HG02610 (cell line): ENCODE measurements at regions not wholly inside any gene's neighbourhood (a gene's known extent, or its start where the extent isn't known, plus 50 kb on each side); places are given as distances from the start of the nearest gene placed in this dataset.

Source experiments
- ATAC-seq: cut with Tn5 transposase; IDR thresholded peaks from one replicate; pipeline ENCODE4 v1.9.1; 2021; ENCODE audit warnings: mild to moderate bottlenecking, moderate library complexity; ENCODE audit not compliant: unreplicated experiment

DNA sequence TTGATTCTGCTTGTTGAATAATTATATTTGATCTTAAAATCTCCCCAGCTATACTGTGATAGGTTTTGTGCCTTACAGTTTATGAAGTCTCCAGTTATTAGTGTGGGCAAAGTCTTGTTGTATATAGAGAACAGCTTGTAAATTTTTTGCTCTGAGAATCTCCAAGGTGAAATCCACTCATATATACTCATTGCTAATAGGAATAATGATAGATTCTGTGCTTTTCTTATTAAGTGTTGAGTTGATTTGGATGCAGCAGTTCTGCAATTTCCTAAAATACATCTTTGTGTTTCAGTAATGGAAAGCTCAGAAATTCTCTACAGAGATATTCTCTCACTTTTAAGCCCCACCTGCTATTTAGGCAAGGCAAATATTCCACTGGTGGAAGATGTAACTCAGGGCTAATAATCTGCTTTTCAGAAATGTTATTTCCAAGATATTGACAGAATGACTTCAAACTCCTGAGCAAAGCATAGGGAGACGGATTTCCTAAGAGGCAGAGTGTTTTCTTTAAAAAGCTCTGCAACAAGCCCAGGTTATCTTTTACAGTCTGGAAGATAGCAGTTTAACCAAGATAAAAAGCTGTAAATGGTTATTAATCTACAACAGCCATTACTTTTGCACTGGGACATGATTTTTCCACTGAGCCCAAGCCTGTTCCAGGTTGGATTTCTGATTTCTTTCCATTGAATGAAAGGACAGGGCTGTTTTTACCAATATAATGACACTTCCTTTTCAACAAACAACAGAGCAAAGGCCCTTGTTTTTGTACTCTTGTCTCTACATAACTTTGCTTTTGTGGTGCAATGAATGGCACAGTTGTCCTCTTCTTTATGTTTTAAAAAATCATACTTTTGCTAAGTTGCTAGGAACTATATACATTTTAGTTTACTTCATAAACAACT is 239.9 kb upstream of the ATP2B1 start:
- ATAC-seq, result no peak

DNA sequence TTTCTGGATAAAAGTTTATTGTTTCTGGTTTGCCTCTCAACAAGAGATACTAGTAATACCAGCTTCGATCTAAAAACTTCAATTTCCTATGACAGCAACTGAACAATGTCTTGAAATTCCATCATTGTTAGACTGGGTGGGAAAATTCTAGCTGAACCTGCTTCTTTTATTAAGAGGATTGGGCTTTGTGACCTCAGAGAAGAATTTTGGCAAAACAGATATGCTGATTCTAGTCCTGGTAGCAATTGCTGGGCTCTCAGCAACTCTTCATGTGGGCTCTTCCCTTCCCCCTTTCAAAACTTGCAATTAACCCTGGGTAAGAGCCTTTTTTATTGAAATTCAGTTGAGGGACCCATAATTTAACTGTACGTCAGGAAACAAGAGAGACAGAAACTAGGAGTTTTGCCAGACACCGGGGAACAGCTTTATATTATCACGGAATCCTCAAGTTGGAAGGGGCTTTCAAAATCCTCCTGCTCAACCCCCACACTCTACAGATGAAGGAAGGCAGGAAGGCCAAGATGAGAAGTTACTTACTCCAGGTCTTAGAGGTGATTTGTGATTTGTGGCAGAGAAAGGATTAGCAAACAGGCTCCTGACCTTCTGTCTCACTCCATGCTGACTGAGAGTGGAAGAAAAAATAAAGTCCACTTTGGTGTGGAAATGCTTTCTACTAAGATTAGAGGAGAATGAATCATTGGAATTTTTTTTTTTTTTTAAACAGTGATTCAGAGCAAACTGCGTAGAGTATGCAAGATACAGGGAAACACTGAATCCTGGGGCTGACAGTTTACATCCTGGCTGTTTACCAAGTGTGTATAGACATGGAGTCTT is 239.0 kb upstream of the ATP2B1 start:
- peak; percentile 31 for ATAC-seq

DNA sequence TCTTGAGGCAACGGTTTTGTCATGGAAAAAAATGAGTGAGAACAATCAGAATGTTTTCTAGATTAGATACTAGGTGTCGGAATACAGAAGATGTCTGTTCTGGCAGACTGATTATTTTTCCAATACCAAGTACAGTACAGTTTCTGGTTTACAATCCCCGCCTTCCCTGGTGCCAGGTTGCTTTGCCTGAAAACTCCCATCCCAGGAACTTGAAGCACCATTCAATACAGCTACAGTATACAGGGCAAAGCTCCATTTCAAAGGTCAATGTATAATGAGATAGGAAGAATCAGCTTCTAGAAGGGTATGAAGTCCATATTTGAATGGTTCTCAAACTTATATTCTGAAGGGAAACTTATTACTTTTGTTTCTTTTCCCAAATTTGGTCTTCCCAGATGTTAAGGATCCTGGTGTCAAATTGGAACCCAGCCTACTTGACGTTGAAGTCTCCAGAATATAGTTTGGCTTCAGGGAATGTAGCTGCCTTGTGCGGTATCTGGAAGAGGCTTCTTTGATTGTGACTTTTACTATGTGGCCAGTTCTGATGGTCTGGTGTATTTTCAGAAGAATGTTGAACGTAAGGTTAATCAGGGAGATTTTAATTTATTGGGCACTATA is 238.0 kb upstream of the ATP2B1 start:
- no peak for ATAC-seq

DNA sequence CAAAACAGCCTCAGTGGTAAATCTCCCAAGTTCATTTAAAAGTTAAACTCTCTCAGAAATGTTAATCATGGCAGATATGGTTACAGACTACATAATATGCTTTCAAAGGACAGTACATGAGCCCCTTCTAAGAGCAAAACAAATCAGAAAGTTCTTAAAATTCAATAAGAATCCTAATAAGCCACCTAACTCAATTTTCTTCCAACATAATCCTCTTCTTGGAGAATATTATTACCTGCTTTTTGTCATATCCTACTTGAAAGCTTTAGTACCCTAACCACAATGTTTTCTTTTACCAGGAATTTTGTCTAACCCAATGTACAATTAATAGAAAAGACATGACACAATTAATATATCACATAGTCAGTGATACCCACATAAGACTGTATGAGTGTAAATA is 236.5 kb upstream of the ATP2B1 start:
- ATAC-seq, result no peak

DNA sequence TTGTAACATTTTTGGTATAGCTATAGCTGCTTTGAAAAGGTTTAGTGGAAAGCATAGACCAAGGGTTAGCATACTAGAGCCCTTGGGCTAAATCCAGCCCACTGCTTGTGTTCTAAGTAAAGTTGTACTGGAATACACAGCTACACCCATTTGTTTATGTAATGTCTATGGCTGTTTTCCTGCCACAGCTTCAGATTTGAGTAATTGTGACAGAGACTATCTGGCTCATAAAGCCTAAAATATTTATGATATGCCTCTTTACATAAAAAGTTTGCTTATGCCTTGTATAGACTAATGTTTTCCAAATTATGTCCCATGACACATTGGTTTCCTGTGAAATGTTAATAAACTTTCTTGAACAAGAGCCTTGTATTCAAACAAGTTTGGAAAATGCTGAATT is 234.8 kb upstream of the ATP2B1 start:
- ATAC-seq, result no peak

DNA sequence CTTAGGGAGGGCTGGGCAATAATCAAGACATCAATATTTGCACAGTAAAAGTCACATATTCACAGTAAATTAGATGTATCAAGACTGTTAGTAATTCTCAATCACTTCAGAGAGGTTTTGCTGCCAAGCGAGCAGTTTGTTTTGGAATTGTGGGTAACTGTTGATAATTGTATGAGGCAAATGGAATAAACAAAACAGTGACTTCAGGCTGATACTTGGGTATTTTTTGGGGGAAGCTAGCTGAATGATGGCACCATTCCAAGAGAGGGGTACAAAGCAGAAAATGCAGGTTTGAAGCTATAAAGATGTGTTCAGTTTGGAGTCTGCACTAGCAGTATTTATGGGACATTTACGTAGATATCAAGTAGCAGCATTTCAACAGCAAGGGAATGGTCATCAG is 232.8 kb upstream of the ATP2B1 start:
- no peak for ATAC-seq

DNA sequence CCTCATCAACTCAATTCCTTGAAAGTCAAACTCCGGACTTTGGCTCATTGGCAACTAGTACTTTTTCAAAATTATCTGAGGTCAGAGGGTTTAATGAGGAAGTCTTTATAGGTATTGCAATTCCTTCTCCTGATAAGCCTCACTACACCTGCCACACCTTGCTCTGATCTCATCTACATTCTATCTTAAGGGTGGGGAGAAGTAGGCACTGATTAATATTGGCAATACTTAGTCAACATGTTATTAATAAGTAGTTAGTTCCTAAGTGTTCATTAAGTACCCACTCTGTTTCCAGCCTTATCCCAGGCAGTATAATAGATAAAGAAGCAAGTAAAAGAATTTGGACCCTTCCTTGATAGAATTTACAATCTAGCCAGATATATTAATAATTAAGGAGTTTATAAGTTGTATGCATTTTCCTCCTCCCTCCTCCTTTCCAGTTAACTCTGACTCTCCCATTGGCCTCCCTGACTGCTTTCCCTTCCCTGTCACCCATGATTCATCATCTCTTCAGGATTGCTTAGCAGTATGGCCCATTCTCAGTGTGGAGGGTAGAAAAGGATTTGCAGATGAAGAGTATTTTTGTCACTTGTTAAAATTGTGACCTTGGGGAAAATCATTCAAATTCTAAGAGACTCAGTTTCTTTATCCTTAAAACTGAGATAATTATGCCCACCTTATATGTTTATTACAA is 231.0 kb upstream of the ATP2B1 start:
- ATAC-seq, result no peak

DNA sequence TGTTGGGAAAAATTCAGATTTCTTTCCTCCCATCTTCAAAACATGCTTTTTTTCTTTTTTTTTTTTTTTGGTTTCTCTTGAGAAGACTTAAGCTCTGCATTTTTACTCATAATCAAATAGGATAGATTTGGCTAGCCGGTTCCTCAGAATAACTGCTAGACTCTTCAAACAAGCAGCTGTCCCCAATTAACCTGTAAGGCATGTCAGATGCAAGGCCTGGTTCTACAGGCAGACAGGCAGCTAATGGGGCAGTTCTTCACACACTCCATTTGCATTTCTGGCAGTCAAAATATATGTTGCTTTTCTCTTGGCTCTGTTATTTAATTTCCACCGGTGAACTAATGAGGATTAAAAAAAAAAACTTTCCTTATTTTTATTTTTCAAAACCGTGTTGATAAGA is 228.0 kb upstream of the ATP2B1 start:
- no peak for ATAC-seq

DNA sequence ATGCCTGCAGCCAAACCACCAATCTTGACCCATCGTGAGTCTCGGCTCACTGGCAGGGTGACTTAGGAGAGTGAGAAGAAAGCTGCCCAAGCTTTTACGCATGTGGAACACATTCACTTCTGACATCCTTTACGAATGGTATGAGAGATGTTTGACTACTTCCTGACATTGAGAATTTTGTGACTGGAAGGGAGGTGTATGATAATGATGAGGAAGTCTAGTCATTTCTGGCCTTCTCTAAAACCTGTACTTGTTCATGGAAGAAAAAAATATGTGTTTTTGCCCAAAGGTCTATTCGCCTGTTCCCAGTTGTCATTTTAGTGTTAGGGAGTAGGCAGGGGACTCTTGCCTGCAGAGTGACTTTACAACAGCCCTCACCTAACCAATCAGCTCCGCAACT is 227.2 kb upstream of the ATP2B1 start:
- ATAC-seq, result peak; percentile 95

DNA sequence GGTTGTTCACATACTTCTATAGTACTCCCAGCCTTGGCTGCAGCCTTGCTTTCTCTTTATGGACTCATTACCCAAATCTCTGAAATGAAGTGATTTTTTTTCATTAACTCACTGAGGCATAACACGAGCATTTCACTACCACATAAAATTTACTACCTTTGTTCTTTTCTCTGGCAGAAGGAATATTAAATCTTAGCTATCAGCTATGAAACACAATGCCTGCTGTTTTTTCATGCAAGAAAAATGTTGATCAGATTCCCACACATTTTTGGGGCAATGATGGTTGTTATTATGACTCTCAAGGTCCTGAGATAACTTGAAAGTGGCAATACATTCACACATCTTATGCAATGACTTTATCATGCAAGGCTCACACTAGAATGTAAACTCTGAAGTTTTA is 225.3 kb upstream of the ATP2B1 start:
- ATAC-seq, result no peak

DNA sequence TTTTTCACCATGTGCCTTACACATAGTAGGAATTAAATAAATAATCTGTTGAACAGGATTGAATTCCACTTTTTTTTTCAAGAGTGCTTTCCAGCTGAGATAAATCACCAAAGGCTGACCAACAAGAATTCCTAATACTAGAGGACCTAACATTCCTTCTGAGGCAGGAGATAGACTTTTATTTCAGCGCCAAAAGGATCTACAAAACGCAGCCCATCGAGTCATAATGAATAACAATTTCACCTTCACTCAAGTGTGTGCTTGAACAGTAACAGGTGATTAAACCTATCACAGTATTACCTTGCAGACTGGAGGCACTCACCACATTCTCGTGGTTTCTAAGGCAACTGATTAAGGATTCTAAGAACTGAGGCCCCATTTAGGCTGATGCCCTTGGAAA is 224.3 kb upstream of the ATP2B1 start:
- no peak for ATAC-seq

DNA sequence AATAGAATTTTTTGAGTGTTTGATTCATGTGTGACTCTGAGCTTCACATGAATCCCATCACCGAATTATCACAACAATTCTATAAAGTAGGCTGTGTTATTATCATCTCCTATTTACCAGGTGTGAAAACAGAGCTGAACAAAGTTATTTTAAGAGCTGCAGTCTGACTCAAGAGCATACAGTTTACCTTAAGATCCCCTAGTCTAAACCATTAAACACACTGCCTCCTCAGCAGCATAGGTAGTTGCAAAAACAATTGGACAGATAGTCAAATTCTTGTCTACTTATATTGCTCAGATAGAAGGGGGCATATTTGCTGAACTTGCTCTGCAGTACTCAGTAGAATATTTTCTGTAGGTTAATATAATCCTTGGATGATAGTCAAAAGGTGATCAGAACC is 219.8 kb upstream of the ATP2B1 start:
- no peak for ATAC-seq

DNA sequence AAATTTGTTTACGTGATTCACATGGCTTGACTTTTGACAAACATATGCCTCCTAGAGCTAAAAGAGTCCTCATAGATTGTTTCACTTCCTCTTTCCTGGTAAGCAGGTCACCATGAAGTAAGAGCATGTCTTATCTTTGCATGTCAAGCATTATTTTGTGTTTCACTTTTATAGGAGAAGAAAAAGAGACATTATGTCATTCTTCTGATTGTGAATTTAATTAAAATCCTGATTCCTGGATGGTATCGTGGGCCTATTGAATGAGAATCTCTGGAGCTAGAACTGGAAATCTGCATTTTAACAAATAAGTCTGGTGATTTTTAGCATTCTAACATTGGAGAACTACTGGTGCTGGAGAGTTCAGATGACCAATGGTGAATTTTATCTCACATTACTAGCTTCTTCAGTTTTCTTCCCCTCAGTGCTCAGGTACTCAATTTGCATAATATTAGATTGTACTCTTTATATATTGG is 218.6 kb upstream of the ATP2B1 start:
- ATAC-seq, result peak; percentile 97

DNA sequence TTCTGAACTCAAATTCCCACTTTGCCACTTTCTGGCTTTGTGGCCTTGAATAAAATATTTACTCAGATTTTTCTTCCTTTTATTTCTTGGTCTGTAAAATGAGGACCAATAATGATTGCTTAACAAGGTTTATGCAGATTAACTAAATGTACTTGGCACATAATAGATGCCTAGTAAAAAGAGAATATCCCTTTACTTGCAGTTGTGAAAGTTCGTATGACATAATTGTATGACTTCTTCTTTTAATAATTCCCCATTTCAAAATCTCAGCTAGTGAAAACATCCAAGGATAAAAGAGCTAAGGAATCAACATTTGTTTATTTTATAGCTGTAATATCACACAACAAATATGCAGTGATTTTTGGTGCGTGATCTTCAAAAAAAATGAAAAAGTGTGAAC is 215.6 kb upstream of the ATP2B1 start:
- no peak for ATAC-seq

DNA sequence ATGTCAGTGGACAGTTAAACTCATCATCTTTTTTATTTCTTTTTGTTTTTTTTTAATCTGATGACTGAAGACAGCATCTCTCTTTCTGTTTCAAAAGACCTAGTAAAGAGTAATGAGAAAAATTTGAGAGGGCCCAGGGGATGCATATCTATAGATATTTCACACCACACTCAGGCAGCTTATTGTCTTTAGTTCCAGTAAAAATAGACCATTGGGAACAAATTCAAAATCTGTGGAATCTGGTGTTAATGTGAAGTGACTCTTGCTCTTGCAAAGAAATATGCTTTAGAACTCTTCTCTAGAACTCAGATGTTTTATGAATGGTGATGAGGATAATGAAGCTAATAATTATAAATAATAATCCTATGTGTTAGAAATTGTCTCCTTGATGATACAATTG is 214.5 kb upstream of the ATP2B1 start:
- ATAC-seq, result no peak

DNA sequence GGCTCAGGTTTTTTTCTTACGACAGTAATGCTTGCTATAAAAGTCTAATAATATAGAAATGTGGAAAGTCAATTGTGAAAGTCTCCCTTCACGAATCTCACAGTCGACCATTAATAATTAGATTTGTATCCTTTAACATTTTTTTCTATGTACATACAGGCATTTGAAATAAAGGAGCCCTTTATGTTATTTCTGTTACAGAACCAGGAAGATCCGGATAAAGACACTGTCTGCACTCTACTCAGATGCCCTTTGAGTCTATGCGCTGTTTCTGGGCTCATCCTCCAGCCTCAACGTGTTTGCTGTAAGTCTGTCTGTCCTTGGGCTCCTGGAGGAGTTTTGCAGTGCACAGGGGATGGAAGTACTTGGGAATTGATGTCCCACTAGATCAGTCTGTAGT is 212.2 kb upstream of the ATP2B1 start:
- ATAC-seq, result no peak

DNA sequence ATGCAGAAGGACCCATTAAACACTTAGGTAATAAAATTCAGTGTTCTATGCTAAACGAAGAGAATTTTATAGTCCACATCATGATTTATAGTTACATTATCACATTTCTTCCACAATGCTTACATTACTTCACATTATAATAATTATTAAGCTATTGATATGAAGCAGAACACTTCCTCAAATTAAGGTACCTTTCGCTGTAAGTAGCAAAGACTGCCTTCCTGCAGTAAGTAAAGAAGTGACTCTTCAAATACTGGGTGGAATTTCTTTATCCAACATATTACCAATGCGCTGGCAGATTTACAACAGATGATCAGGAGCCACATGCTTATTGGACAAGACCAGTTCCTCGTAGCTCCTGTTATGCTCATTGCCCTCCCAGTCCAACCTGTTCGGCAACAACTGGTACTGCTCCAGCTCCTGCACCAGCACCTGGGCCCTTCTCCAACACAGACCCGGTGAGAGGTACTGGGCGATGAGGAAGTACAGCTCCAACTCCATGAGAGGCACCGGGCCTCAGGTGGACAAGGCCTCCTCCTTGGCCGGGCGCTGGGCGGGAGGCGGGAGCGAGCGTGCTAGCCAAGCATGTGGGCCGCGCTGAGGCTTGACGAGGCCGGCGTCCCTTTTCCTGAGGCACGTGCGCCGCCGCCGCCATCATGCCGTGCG is 210.7 kb upstream of the ATP2B1 start:
- no peak for ATAC-seq

DNA sequence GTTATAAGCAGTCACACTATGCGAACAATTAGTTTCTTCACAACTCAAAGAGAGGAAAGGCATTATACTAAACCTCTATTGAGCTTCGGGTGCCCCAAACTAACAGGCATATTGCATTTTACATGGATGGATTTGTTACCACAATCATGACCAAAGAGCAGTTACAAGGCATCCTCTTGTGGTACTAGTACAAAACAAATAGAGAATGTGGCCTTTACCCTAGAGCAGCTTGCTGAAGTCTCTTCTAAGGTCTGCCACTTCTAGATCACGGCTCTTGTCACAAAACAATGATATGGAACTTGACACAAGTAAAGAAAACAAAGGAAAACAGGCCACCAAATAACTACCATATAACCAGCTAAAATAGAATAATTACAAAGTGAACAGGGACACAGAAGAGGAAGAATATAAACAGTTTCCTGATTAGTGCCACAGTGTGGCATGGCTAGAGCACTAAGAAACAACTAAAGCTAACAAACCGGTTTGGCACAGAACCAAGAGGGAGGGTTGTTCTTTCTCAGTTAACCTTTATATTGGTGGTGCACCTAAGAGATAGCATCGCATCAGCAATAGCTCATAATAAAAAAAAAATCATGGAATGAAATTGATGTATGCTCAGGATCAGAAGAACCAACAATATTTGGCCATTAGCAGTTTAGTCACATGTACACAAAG is 209.7 kb upstream of the ATP2B1 start:
- ATAC-seq, result no peak

DNA sequence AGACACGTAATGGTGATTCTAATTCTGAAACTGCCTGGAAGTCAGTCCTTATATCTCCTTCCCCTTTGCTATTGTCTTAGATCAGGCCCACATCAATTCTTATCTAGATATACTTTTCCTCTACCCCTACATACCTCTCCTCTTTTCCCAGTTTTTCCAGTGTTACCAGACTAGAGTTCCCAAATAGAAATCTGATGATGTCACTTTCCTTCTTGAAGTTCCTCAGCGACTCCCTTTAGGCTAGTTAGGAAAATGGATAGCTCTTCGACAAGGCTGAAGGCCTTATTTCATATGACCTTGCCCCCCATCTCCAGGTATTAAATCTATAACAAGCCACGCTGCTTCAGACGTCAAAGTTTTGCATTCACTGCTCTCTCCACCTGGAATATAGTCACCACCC is 201.1 kb upstream of the ATP2B1 start:
- ATAC-seq, result no peak

DNA sequence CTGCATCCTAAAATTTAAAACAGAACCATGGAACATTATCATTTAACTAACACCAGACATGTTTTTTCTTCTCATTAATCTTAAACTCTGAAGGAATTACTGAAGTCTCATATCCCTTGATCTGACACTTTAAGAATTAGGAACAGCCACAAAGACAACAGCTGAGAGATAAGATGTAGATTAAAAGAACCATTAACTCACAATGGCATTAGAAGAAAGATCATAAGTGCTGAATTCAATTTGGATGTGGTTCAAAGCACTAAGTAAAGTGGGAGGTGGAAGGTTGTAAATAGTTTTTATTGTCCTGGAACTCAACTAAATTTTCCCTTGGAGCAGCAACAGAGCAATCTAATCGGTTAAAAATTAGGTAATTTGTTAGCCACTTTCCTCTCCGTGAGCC is 199.0 kb upstream of the ATP2B1 start:
- no peak for ATAC-seq
